GM19463 (cell line): ENCODE measurements at regions not wholly inside any gene's neighbourhood (a gene's known extent, or its start where the extent isn't known, plus 50 kb on each side); places are given as distances from the start of the nearest gene placed in this dataset.
"Not testable (repeated sequence)": the region's sequence is repeated elsewhere in the genome, so short reads cannot be mapped to it uniquely, and the experiment has no call there.

ENCODE experiments used
- ATAC-seq: cut with Tn5 transposase; IDR thresholded peaks from one replicate; pipeline ENCODE4 v1.9.1; 2021; ENCODE audit warnings: mild to moderate bottlenecking, moderate library complexity; ENCODE audit not compliant: unreplicated experiment

DNA sequence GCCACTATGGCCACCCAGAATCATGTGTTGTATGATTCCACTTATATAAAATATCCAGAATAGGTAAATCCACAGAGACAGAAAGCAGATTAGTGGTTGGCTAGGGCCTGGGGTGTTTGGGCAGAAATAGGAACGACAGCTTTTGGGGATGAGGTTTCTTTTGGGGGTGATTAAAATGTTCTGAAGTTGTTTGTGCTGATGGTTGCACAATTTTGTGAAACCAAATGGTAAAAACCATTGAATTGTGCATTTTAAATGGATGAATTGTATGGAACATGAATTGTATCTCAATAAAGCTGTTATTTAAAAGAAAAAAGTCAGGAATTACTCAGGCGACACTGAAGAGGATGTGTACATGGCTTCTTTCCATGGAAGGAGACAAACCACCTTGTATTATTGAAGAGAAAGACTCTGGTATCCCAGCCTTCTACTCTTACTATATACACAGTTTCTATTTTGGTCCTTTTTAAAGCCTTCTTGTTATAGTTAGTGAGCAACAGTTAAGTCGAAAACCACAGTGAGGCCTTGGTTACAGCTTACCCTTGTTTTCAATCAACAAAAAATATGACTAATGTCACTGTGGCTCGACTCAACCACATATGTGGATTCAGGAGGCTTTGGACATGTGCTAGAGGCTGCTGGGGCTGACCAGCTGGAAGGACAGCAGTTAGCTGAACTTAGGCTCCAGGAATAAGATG is 57.1 kb upstream of the KMT2E start:
- ATAC-seq: peak; percentile 95

DNA sequence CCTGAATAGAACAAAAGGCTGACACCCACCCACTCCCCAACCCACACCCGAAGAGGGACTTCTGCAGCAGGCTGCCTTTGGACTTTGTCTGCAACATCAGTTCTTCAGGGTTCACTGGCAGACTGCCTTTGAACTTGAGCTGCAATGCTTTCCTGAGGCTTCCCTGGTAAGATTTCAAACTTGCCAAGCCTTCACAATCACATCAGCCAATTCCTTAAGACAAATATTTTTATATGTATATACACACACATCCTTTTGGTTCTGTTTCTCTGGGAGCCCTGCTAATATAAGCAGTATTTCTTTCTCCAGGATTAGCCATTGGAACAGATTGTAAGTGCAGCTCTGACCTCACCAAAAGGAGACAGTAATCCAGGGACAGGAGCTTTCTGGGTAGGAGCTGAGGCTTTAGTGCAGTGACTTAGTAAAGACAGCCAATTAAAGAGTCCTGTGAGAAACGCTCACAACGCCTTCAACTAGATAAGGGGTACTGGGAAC is 55.6 kb upstream of the KMT2E start:
- ATAC-seq: no peak

GRCh38 chr7:104959483-104959882 is 54.5 kb upstream of the KMT2E start:
- ATAC-seq: not testable (repeated sequence)

DNA sequence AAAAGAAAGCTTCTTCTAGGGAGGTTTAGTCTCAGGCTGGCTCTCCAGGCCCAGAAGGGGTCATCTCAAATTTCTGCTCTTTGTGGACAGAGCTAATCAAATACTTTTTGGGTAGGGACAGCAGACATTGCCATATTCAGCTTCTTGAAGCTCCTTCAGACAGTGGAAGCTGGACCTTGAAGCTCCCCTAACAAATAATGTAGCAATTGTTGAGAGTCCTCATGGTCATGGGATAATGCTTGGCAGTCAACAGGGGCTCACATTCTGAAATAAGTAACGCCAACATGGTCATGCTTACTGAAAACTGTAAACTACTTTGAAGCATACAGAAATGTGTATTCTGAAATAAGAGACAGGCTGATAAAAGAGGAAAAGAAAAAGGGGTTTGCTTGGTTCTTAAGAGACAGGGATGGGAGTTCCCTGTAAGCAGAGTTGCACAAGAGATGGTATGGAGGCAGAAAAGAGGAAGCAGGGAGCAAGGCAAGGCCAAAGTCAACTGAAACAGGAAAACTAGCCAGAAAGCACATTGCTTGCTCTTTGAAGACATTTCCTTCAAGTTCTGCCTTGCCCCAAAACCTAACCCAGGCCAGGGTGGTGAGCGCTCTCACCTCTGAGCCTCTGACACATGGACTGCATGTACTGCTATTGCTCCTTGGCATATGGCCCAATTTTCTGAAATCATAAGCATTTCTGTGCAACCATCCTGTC is 53.1 kb upstream of the KMT2E start:
- peak; percentile 36 for ATAC-seq

- ATAC-seq: no peak
Measured at GRCh38 chr7:104961821-104962220, 52.2 kb upstream of the KMT2E start.

- ATAC-seq: no peak
Measured at GRCh38 chr7:104962781-104963180, 51.2 kb upstream of the KMT2E start.

DNA sequence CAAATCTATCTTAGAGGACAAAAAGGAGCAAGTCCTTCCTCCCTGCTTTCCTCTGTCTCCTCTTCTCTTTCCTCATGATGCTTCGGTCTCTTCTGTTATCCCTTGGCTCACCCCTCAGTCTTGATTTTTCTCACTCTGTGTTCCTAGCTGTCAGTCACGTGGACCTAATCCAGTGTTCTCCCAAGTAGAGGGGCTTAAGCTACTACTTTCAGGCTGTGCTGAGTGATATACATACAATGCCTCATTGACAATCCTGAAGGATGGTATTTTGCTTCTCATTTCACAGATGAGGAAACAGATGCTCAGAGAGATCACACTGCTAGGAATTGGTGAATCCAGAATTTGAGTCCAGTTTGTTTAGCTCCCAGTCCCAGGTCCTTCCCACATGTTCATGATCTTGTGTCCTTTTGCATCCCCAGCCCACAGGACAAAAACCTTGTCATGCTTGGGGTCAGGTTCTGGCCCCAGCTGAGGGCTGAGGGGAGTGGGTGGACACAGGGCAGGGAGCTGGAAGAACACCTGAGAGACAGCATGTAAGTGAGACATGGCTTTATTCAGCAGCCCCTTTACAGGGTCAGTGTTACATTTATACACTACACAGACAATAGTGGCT is 50.5 kb upstream of the KMT2E start:
- no peak for ATAC-seq

DNA sequence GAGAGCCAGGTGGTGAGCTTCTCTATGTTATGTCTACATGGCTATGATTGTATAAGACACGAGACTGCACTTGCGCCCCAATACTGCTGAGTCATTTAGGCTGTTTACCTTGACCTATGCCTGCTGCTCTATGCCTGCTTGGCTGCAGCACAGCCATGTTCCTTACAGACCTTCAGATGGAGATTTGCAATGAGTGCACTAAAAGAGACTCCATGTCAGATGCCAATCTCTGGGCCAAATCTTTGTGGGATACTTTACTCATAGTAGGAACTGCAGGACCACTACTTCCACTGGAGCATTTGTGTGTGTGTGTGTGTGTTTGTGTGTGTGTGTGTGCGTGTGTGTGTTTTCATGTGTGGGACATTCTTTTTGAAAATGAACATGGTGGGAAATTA is 50.0 kb upstream of the KMT2E start:
- no peak for ATAC-seq
